Progenitor cell of endocrine pancreas (in vitro differentiated cells): ENCODE measurements at regions not wholly inside any gene's neighbourhood (a gene's known extent, or its start where the extent isn't known, plus 50 kb on each side); places are given as distances from the start of the nearest gene placed in this dataset.

Experiments
- DNase-seq: peaks from one replicate; pipeline ENCODE4 v3.0.0; 2021; ENCODE audit warnings: low spot score; ENCODE audit not compliant: unreplicated experiment
- H3K27ac Mint-ChIP-seq: 2 replicates; pipeline ENCODE4 v1.8.0; 2021; ENCODE audit warnings: mild to moderate bottlenecking, moderate library complexity, mixed read lengths
- H3K27me3 Mint-ChIP-seq: 2 replicates; pipeline ENCODE4 v1.8.0; 2021; ENCODE audit warnings: mixed read lengths
- H3K36me3 Mint-ChIP-seq: 2 replicates; pipeline ENCODE4 v1.8.0; 2022; ENCODE audit warnings: mixed read lengths; ENCODE audit not compliant: insufficient read depth
- H3K4me1 Mint-ChIP-seq: 2 replicates; pipeline ENCODE4 v1.8.0; 2021; ENCODE audit warnings: low read depth, mixed read lengths
- H3K4me3 Mint-ChIP-seq: 2 replicates; pipeline ENCODE4 v1.8.0; 2021; ENCODE audit warnings: low read depth, mild to moderate bottlenecking, moderate library complexity, mixed read lengths
- H3K9me3 Mint-ChIP-seq: 2 replicates; pipeline ENCODE4 v1.8.0; 2021; ENCODE audit warnings: low read depth, mixed read lengths
- CTCF ChIP-seq: fragments of 200-600 bp; sonication (generic); IDR thresholded peaks from one replicate; pipeline ENCODE4 v1.5.0; 2021; ENCODE audit warnings: antibody characterized with exemption, mild to moderate bottlenecking; ENCODE audit not compliant: unreplicated experiment

- Mint-ChIP-seq H3K36me3 (no peaks in the 10 kb centered on the region), H3K27ac (no peak overlapping the region), H3K9me3 (no peaks in the 10 kb centered on the region), H3K4me3 (no peak overlapping the region), H3K27me3 (peaks cover 39% of the 10 kb centered on the region), H3K4me1 (peaks cover 2% of the 10 kb centered on the region)
- no peak for TF ChIP-seq CTCF
- DNase-seq, result no peak
These were observed 134.1 kb upstream of the TCERG1L start for GRCh38 chr10:131445623-131446022.

GRCh38 chr10:131446171-131446570 is 134.7 kb upstream of the TCERG1L start:
- Mint-ChIP-seq H3K4me3 (no peak overlapping the region), H3K36me3 (no peaks in the 10 kb centered on the region), H3K27me3 (peaks cover 37% of the 10 kb centered on the region), H3K27ac (no peak overlapping the region), H3K4me1 (peaks cover 2% of the 10 kb centered on the region), H3K9me3 (no peaks in the 10 kb centered on the region)
- DNase-seq, result no peak
- TF ChIP-seq CTCF, result no peak

GRCh38 chr10:131448171-131448570 is 136.7 kb upstream of the TCERG1L start:
- peaks cover 8% of the 10 kb centered on the region for H3K4me1 Mint-ChIP-seq
- no peaks in the 10 kb centered on the region for H3K9me3 Mint-ChIP-seq
- no peak overlapping the region for H3K27ac Mint-ChIP-seq
- no peak overlapping the region for H3K4me3 Mint-ChIP-seq
- DNase-seq, result no peak
- H3K27me3 Mint-ChIP-seq, result peaks cover 31% of the 10 kb centered on the region
- H3K36me3 Mint-ChIP-seq, result no peaks in the 10 kb centered on the region
- no peak for TF ChIP-seq CTCF

- no peak for DNase-seq
- no peak for TF ChIP-seq CTCF
- Mint-ChIP-seq H3K9me3 (no peaks in the 10 kb centered on the region), H3K4me1 (peaks cover 10% of the 10 kb centered on the region), H3K4me3 (no peak overlapping the region), H3K27ac (no peak overlapping the region), H3K27me3 (peaks cover 31% of the 10 kb centered on the region), H3K36me3 (no peaks in the 10 kb centered on the region)
These were observed 137.4 kb upstream of the TCERG1L start for GRCh38 chr10:131448883-131449282.

- Mint-ChIP-seq H3K36me3 (no peaks in the 10 kb centered on the region), H3K27ac (no peak overlapping the region), H3K27me3 (peaks cover 19% of the 10 kb centered on the region), H3K4me1 (peaks cover 13% of the 10 kb centered on the region), H3K4me3 (no peak overlapping the region), H3K9me3 (no peaks in the 10 kb centered on the region)
- no peak for DNase-seq
- TF ChIP-seq CTCF, result no peak
These were observed 138.8 kb upstream of the TCERG1L start for GRCh38 chr10:131450216-131450765.
